ENCODE measurements at regions not wholly inside any gene's neighbourhood (a gene's known extent, or its start where the extent isn't known, plus 50 kb on each side); places are given as distances from the start of the nearest gene placed in this dataset.

DNA sequence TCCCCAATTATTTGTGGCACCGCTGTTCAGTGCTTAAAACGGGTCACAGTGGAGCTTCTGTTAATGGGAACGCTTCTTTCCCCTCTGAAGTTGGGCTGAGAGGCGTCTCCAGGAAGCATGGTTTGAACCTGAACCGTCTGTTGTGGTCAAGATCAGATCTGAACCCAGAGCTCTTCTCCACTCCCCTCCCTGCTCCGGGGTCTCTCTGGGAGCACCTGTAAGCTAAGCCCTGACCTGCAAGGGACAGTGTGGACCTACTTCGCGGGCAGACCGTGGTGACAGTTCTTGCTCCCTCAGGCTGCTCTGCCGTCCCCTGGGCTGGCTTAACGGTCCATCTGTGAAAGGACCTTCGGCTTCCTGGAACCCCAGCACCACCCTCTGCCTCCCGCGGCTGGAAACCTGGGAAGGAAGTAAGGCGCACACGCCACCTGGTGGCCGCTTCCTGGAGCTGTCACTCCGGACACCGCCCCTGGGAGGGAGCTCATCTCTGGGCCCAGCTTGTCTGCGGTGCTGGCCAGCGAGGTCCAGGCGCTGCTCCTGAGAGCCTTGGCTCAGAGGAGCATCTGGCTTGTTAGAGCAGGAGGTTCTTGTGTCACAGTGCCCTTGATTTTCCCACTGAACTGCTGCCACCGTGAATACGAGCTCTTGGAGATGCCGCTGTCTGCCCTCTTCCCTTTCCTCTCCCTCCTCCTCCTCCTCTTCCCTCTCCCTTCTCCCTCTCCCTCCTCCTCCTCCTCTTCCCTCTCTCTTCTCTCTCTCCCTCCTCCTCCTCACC is 518.5 kb upstream of the EEF2KMT start:
- TF ChIP-seq, protein P1, sequence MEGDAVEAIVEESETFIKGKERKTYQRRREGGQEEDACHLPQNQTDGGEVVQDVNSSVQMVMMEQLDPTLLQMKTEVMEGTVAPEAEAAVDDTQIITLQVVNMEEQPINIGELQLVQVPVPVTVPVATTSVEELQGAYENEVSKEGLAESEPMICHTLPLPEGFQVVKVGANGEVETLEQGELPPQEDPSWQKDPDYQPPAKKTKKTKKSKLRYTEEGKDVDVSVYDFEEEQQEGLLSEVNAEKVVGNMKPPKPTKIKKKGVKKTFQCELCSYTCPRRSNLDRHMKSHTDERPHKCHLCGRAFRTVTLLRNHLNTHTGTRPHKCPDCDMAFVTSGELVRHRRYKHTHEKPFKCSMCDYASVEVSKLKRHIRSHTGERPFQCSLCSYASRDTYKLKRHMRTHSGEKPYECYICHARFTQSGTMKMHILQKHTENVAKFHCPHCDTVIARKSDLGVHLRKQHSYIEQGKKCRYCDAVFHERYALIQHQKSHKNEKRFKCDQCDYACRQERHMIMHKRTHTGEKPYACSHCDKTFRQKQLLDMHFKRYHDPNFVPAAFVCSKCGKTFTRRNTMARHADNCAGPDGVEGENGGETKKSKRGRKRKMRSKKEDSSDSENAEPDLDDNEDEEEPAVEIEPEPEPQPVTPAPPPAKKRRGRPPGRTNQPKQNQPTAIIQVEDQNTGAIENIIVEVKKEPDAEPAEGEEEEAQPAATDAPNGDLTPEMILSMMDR (IDR thresholded peaks at IDR 0.05; ENCODE audit: insufficient read depth, missing control alignments), result peak; percentile 72
- peak; percentile 25 for DNase-seq (ENCODE audit: insufficient read length, low spot score)
- FAIRE-seq, result no peak

DNA sequence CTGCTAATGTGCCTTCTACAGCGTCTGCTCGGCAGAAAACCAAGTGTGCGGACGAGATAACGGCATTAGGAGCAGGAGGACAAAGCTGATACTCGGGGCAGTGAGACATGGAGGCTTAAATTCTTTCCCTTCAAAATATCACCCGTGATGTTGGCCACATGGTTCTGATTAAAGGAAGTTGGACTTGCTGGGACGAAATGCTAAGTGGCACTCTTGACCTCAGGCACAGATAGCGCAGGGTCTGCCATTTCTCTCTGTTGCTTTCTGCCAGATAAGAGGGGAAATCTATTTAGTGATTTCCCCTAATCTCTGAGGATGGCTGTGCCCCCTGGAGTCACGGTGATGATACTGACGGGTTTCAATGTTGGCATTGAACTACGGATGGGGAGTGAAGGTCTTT is 509.6 kb upstream of the EEF2KMT start:
- no peak for FAIRE-seq
- TF ChIP-seq, protein P1 (IDR thresholded peaks at IDR 0.05; ENCODE audit: insufficient read depth, missing control alignments), result no peak
- DNase-seq (ENCODE audit: insufficient read length, low spot score), result no peak

DNA sequence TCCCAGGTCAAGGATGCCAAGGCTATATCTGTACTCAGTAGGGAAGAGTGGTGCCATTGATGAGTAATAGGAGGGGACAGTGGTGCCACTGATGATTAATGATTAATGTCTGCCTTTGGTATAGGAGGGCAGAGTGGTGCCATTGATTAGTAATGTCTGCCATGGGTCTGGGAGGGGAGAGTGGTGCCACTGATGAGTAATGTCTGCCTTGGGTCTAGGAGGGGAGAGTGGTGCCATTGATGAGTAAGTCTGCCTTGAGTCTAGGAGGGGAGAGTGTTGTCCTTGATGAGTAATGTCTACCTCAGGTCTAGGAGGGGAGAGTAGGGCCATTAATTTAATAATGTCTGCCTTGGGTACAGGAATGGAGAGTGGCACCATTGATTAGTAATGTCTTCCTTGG is 507.8 kb upstream of the EEF2KMT start:
- no peak for FAIRE-seq
- no peak for DNase-seq (ENCODE audit: insufficient read length, low spot score)
- TF ChIP-seq, protein P1 (IDR thresholded peaks at IDR 0.05; ENCODE audit: insufficient read depth, missing control alignments), result no peak

DNA sequence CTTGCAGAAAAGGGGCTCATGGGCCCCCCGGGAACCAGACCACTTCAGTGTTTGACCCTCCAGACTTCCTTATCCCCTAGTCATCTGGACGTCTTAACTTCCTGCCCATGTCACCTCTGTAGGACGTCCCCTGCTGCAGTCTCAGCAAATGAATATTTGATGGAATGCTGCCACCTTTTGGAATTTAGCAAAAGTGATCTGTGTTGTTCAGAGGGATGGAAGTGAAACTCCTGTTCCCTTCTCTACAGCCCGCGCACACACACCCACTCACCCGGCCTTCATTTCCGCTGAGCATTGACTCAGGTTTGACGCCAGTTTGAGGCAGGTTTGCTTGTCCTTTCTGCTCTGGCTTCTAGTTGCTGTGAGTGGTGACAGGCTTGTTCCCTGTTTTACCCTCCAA is 507.2 kb upstream of the EEF2KMT start:
- no peak for DNase-seq (ENCODE audit: insufficient read length, low spot score)
- no peak for FAIRE-seq
- TF ChIP-seq, protein P1 (IDR thresholded peaks at IDR 0.05; ENCODE audit: insufficient read depth, missing control alignments), result peak; percentile 68

DNA sequence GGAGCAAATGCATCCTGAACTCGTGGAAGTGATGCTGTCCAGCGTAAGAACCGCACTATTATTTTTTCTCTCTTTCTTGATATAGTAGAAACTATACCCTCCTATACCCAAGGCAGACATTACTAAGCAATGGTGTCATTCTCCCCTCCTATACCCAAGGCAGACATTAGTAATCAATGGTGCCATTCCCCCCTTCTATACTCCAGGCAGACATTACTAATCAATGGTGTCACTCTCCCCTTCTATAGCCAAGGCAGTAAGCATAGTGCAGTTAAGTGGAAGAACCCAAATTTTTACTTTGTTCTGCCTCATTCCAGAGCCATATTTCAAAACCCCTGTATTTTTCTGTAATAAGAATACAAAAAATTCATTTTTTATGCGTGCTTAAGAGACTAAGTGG is 506.2 kb upstream of the EEF2KMT start:
- DNase-seq (ENCODE audit: insufficient read length, low spot score), result no peak

DNA sequence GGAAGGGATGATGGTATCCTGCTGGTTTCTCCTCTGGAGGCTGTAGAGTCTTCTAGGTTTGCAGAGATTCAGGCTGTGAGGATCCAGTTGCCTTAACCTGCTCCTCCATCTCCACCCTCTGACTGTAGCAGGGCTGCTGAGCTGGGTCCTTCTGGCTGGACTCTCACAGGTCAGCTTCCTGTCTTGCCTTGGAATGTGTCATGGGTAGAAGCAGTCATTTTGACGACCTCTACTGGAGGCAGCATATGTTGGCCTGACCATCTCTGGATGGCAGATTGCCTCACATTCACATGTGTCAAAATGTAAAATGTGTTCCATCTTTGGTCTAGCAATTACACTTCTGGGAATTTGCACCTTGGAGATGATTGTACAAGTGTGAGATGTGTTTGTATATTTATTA is 504.4 kb upstream of the EEF2KMT start:
- TF ChIP-seq, protein P1 (IDR thresholded peaks at IDR 0.05; ENCODE audit: insufficient read depth, missing control alignments), result no peak
- DNase-seq (ENCODE audit: insufficient read length, low spot score) (no peak), FAIRE-seq (no peak)

More for the DNA sequence above, 506.2 kb upstream of the EEF2KMT start:
- FAIRE-seq, result no peak
- TF ChIP-seq, protein P1 (IDR thresholded peaks at IDR 0.05; ENCODE audit: insufficient read depth, missing control alignments), result no peak

DNA sequence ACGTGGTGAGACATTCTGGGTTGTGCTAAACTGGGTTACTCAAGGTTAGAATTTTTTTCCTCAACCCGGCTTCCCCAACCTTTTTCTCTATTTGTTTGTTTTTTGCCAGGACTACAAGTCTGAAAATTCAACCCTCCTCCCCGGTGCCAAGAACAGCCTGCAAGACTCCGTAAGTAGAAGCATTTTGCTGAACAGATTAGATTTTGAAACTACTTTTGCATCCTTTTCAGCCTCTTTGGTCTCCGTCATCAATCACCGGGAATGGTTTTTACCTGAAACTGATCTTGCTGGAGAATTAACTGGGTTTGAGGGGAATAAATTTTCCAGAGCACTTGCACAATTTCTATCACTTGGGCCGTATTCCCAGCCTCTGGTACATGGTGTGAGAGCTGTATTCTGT is 501.2 kb upstream of the EEF2KMT start:
- DNase-seq (ENCODE audit: insufficient read length, low spot score), result no peak
- TF ChIP-seq, protein P1 (IDR thresholded peaks at IDR 0.05; ENCODE audit: insufficient read depth, missing control alignments), result no peak
- FAIRE-seq, result no peak
